GM19324 (cell line): ENCODE measurements at regions not wholly inside any gene's neighbourhood (a gene's known extent, or its start where the extent isn't known, plus 50 kb on each side); places are given as distances from the start of the nearest gene placed in this dataset.

Experiments
- ATAC-seq: cut with Tn5 transposase; IDR thresholded peaks from one replicate; pipeline ENCODE4 v1.9.1; 2021; ENCODE audit warnings: mild to moderate bottlenecking, moderate library complexity; ENCODE audit not compliant: unreplicated experiment, low FRiP score

DNA sequence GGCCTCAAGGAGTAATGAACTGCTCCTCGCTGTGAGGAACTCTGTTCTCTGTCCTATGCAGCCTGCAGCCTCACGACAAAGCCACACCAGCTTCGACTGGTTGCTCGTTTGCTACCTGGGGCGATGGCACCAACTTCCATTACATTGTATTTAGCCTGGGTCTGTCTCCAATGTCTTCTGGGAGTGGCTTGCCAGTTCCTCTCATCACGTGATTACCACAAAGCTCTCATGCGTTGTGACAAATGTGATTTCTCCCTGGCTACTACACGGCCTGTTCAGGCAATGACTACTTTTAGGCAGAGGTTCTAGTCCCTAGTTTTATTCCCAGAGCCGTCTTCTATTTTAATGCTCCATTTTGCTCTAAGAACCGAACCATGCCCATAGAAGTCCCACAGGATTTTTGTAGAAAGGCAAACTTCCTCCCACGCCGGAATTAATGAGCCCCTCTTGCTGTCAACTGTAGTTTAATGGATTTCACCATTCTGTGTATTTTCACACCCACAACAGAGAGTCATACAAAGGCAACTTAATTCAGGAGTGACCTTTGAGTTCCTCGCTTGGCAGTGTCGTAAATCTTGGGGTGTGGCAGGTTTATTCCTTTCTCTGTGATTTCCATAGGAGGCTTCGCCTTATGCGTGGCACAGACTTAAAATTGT is 351.9 kb downstream of the EFNB2 start:
- no peak for ATAC-seq

DNA sequence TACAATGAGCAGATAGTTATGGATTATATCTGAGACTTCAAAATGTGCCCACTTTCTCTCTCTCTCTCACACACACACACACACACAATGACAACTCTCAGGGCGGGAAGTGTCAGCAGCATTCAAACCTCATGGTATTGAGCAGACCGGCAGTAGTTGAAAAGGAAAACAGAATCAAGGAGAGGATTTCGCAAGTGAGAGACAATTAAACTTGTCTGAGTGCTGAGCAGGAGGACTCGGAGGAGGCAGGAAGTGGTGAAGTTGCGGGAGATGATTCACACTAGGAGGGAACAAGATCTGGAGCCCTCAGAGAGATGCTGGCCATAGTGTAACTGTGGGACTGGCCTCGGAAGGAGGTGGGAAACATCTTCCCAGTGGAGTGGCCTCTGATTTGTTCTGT is 353.1 kb downstream of the EFNB2 start:
- ATAC-seq, result no peak

DNA sequence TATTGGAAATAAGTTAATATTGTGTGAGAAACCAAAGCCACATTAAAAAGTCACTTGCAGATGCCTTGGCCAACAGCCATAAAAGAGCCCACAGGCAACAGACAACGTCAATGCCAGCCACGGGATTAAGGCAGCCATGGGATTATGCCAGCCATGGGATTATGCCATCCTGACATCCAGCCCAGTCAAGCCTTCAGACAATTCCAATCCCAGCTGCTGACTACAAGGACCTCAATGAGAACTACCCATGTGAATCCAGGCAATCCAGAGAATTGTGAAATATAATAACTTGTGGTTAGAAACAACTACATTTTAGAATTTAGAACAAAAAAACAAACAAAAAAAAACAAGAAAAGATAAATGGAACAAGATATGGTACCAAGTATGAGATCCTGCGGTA is 356.6 kb downstream of the EFNB2 start:
- ATAC-seq, result no peak

DNA sequence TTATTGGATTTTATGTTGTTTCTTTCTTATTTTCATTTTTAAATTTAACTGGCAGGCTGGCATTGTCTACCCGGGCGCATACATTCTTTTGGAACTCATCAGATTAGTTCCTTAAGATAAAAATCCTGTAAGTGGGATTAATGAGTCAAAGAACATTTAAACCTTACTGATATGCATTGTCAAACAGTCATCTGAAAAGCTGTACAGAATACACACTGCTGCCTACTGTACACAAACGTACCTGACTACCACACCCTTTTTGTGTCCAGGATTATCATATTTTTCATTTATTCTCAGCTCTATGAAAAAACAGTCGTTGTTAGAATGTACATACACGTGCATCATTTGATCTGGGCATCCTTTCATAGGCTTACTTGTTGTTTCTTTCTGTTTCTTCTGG is 358.3 kb downstream of the EFNB2 start:
- ATAC-seq, result no peak

DNA sequence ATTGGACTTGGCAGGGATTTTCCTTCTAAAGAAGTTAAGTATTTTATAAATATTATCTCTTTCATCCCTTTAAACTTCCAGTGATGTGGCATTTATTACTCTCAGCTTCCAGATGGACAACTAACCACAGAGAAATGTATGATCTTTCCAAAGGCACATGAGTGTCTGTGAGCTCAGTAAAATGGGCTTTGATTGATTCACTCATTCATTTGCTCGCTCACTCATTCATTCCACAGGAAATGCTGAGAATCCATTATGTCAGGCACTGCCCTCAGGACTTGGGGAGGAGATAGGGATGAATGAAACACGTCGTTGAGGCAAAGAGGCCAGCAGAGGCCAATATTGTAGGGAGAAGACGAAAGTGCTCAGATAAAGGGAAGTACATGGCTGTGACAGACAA is 359.3 kb downstream of the EFNB2 start:
- no peak for ATAC-seq

DNA sequence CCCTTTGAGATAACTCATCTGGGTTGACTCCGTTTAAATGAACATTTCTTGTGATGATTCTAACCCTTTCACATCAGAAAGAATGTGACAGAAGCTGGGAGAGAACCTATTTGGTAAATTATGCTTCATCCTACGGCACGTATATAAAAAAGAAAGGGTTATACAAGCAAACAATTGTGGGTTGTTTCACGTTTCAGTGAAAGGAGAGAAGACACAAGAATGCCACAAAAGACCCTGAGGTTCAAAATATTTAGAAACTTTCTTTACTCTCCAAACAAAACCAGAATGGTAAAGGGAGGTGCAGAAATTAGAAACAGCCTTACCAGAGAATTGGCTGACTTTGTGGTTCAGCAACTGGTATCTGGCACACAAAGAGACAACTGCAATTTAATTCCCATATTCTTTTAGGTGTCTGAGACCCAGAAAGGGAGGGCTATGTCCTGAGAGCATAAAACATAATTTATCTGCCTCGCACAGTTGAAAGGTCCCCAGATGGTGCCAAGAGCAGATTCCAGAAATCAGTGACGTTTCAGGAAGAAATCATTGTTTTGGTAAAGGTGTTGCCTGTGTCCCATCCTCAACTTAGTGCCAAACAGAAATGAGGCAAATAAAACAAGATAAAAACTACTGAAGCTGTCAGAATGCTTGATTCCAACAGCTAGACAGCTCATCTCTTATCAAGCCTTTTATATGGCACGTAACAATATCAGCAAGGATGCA is 361.4 kb downstream of the EFNB2 start:
- ATAC-seq, result no peak

- ATAC-seq, result no peak
These were observed 362.1 kb downstream of the EFNB2 start for GRCh38 chr13:106173346-106173745.

GRCh38 chr13:106172176-106172905 is 363.1 kb downstream of the EFNB2 start:
- ATAC-seq, result no peak

DNA sequence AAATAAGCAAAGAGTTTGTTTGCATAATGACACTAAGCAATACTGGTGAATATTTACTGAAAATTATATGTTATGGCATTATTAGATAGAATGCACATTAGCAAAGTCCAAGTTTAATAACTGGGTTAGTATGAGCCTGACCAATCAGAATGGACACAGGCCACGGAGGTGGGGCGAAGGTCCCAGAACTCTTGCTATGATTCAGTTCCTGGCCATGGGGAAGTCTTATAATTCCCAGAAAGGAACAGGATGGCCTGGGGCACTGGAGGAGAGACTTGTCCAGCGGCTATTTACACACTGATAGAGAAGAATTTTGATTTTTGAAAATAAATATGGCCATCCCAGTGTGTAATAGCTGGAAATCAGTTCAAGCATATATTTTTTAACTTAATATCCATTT is 372.0 kb downstream of the EFNB2 start:
- ATAC-seq, result no peak

DNA sequence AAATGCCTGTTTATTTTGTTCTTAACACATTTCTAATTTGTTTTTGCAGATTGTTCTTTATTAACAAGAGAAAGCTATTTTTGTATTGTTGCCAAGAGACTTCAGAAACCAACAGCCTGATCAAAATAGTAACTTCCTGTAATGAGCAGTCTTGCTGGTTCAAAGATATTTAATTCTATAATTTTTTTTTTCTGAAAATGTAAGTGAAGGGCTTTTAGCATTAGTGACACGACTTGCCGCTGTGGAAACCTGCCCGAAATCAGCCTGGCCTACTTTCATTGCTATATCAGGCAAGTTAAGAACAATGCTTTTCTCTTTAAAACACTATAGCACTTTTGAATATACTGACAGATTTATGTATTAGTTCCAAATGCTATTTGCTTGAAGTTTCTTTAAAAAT is 374.3 kb downstream of the EFNB2 start:
- ATAC-seq, result no peak

- no peak for ATAC-seq
These were observed 375.9 kb downstream of the EFNB2 start for GRCh38 chr13:106159295-106160195.

GRCh38 chr13:106156468-106156867 is 379.0 kb downstream of the EFNB2 start:
- no peak for ATAC-seq

DNA sequence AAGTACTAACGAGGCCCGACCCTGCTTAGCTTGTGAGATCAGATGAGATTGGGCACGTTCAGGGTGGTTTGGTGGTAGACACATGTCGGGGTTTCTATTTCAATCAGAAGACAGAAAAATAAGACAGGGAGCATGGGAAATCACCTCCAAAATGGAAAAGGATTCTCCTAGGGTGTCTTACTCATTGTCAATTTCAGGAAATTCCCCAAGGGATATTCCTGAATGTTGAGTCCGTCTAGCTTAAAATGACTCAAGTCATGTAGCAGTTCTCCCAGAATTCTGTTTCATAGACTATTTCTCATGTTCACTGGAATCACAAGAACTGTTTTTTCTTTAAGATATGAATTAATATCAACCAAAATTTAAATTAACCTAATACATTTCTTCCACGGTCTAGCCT is 380.1 kb downstream of the EFNB2 start:
- no peak for ATAC-seq

DNA sequence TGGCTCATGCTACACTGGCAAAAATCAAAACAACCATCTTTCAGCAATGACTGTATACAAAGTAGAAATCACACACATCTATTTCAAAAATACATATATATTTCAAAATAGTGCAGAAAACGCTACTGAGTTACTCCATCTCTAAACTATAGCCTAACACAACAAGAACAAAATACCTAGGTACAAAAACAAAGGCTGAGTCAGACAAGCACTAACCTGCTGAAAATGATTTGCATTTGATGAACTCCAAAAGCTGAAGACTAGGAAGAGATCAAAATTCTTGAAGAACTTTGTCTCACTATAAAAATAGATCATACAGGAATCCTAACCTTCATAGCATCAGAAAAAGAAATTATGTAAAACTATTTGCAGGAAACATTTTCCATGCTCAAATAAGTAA is 381.6 kb downstream of the EFNB2 start:
- ATAC-seq, result no peak

GRCh38 chr13:106153041-106153440 is 382.4 kb downstream of the EFNB2 start:
- ATAC-seq, result no peak

GRCh38 chr13:106152047-106152446 is 383.4 kb downstream of the EFNB2 start:
- ATAC-seq, result no peak

DNA sequence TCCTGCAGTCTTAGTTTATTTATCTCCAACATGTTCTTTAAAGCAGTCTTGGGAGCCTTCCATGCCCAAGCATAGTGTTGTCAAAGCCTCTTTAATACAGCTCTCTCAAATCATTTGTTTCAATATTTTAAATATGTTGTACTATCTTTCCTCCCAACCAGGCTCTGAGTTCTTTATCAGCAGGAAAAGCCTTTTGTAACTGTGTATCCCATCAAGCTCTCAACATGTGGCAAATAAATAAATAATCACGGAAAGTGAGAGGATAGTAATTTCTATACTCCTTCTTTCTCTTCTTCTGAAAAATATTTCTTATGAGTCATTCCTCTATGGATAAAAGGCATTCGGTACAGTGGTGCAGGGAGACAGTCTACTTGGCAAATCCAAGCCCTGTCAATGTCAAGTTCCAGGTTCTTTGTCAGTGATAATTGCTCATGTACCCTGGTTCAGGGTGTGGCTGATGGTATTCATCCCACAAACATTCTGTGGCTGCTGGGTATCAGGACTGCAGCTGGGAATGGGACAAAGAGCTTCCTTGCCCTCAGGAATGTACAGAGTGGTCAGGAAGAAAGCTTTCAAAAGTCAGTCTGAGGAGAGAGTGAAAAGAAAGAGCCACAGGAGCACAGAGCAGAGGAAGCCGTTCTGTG is 384.3 kb downstream of the EFNB2 start:
- ATAC-seq, result no peak

GRCh38 chr13:106145997-106146864 is 389.2 kb downstream of the EFNB2 start:
- no peak for ATAC-seq

DNA sequence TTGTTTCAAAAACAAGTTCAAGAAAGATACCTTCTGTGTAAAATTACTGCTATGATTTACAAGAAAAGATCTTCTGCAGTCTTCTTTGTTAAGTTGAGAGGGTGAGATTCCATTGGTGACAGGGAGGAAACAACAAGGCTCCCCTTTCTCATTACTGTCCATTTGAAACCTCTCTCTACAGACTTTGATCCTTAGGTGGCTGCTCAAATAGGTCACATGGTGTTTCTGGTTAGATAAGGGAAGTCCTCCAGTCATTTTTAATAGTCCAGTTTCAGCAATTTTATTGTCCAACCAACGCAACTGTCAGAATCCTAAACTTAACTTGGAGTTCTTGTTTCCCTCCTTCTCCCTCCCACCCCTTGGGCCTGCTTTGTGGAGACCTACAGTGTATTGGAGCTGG is 390.4 kb downstream of the EFNB2 start:
- no peak for ATAC-seq
